ENCODE measurements at regions not wholly inside any gene's neighbourhood (a gene's known extent, or its start where the extent isn't known, plus 50 kb on each side); places are given as distances from the start of the nearest gene placed in this dataset.

- DNase-seq (ENCODE audit: low spot score) (no peak), ATAC-seq (ENCODE audit: low FRiP score) (no peak)
- no peak for TF ChIP-seq CTCF (IDR thresholded peaks at IDR 0.05)
These were observed 958.3 kb upstream of the CDH9 start for GRCh38 chr5:27996665-27997064.

GRCh38 chr5:27995867-27996266 is 957.5 kb upstream of the CDH9 start:
- no peak for ATAC-seq (ENCODE audit: low FRiP score)
- TF ChIP-seq CTCF (IDR thresholded peaks at IDR 0.05), result no peak
- no peak for DNase-seq (ENCODE audit: low spot score)

- no peak for ATAC-seq (ENCODE audit: low FRiP score)
- no peak for TF ChIP-seq CTCF (IDR thresholded peaks at IDR 0.05)
- DNase-seq (ENCODE audit: low spot score), result no peak
These were observed 939.9 kb upstream of the CDH9 start for GRCh38 chr5:27978322-27978721.

GRCh38 chr5:27969157-27969556 is 930.8 kb upstream of the CDH9 start:
- no peak for ATAC-seq (ENCODE audit: low FRiP score)
- TF ChIP-seq CTCF (IDR thresholded peaks at IDR 0.05), result no peak
- DNase-seq (ENCODE audit: low spot score), result no peak

- DNase-seq (ENCODE audit: low spot score) (no peak), ATAC-seq (ENCODE audit: low FRiP score) (no peak)
- TF ChIP-seq CTCF (IDR thresholded peaks at IDR 0.05), result no peak
These were observed 924.8 kb upstream of the CDH9 start for GRCh38 chr5:27963050-27963783.

GRCh38 chr5:27962198-27962597 is 923.8 kb upstream of the CDH9 start:
- DNase-seq (ENCODE audit: low spot score), result no peak
- TF ChIP-seq CTCF (IDR thresholded peaks at IDR 0.05), result no peak
- ATAC-seq (ENCODE audit: low FRiP score), result no peak

GRCh38 chr5:27947088-27947487 is 908.7 kb upstream of the CDH9 start:
- no peak for DNase-seq (ENCODE audit: low spot score)
- no peak for TF ChIP-seq CTCF (IDR thresholded peaks at IDR 0.05)
- ATAC-seq (ENCODE audit: low FRiP score), result no peak
